SH-SY5Y (cell line): ENCODE measurements at regions not wholly inside any gene's neighbourhood (a gene's known extent, or its start where the extent isn't known, plus 50 kb on each side); places are given as distances from the start of the nearest gene placed in this dataset.

ENCODE experiments used
- GATA2 ChIP-seq: IDR thresholded peaks from 2 replicates; pipeline ENCODE4 v1.6.1; 2011; ENCODE audit warnings: mild to moderate bottlenecking, low read depth, low read length
- GATA3 ChIP-seq: IDR thresholded peaks from 2 replicates; pipeline ENCODE4 v1.6.1; 2011; ENCODE audit warnings: low read depth, mild to moderate bottlenecking, low read length, moderate library complexity

GRCh38 chr10:69751214-69751613 is 50.5 kb upstream of the COL13A1 start:
- TF ChIP-seq GATA2 (no peak), GATA3 (no peak)
